GM12878 (cell line): ENCODE measurements at regions not wholly inside any gene's neighbourhood (a gene's known extent, or its start where the extent isn't known, plus 50 kb on each side); places are given as distances from the start of the nearest gene placed in this dataset.

Experiments used
- ATAC-seq: fragments of 200-7000 bp; cut with Tn5 transposase; 3 replicates; pipeline ENCODE4 v1.9.1; 2020; ENCODE audit warnings: mild to moderate bottlenecking, moderate library complexity
- BruUV-seq: library from RNA; stranded (reverse); fragments of 400-500 nt; replicated peaks from 2 replicates; lab custom pipeline; 2021; lab: Mats Ljungman, UMichigan
- CTCF ChIA-PET: fragments of 300-600 bp; sonication (Branson Sonifier 250); formaldehyde crosslinking; extraction: SDS; loops from one replicate; lab custom pipeline; 2021; ENCODE audit warnings: inconsistent platforms; lab: Yijun Ruan, JAX
- POLR2A ChIA-PET: fragments of 350-600 bp; formaldehyde crosslinking; extraction: SDS; loops from one replicate; lab custom pipeline; 2021; ENCODE audit warnings: inconsistent platforms; lab: Charles Lee
- RAD21 ChIA-PET: fragments of 300-600 bp; sonication (Branson Sonifier 250); formaldehyde crosslinking; loops from one replicate; lab custom pipeline; 2023; ENCODE audit warnings: antibody characterized with exemption; ENCODE audit not compliant: unreplicated experiment; lab: Charles Lee
- SMC1A ChIA-PET: fragments of 300-600 bp; sonication (Branson Sonifier 250); formaldehyde crosslinking; loops from one replicate; lab custom pipeline; 2023; ENCODE audit not compliant: unreplicated experiment, uncharacterized antibody; lab: Charles Lee
- DNase-seq: peaks from one replicate; pipeline ENCODE4 v3.0.0-alpha.2; 2011; ENCODE audit warnings: low read depth, low spot score
- FAIRE-seq: peaks from 3 replicates; lab custom pipeline; 2011; peaks lifted over from hg19 to GRCh38; lab: Jason Lieb, UNC
- H2AFZ ChIP-seq: 2 replicates; pipeline ENCODE4 v1.6.0; 2011; ENCODE audit warnings: low read depth, low read length, control low read depth; ENCODE audit not compliant: control insufficient read depth
- H3K27ac ChIP-seq: 2 replicates; pipeline ENCODE4 v1.5.1; 2011; ENCODE audit warnings: control low read depth; ENCODE audit not compliant: control insufficient read depth, insufficient read depth
- H3K27me3 ChIP-seq, 2 experiments: replicated peaks in 1 of 2; 2 replicates each; pipeline versions ENCODE4 v1.6.0 to v1.6.1; 2011; ENCODE audit warnings: low read length in 1 of 2; ENCODE audit not compliant: control insufficient read depth in 2 of 2, insufficient read depth in 2 of 2
- H3K36me3 ChIP-seq, 2 experiments: 2 replicates each; pipeline ENCODE4 v1.5.1; 2011; ENCODE audit warnings: low read length in 1 of 2; ENCODE audit not compliant: control insufficient read depth in 2 of 2, insufficient read depth in 2 of 2
- H3K4me1 ChIP-seq: 2 replicates; pipeline ENCODE4 v1.6.1; 2011; ENCODE audit warnings: mild to moderate bottlenecking, low read length, moderate library complexity, mixed read lengths; ENCODE audit not compliant: control insufficient read depth, insufficient read depth
- H3K4me2 ChIP-seq: 2 replicates; pipeline ENCODE4 v1.6.0; 2011; ENCODE audit warnings: control low read depth; ENCODE audit not compliant: control insufficient read depth, insufficient read depth
- H3K4me3 ChIP-seq: fragments of 200-600 bp; sonication (generic); 2 replicates; pipeline ENCODE4 v1.5.1; 2016
- H3K79me2 ChIP-seq: 2 replicates; pipeline ENCODE4 v1.6.0; 2011; ENCODE audit warnings: low read length; ENCODE audit not compliant: control insufficient read depth, insufficient read depth
- H3K9ac ChIP-seq: 2 replicates; pipeline ENCODE4 v1.8.0; 2011; ENCODE audit warnings: low read length, control low read depth, mixed read lengths; ENCODE audit not compliant: control insufficient read depth, insufficient read depth
- H3K9me3 ChIP-seq: replicated peaks from 3 replicates; pipeline ENCODE4 v1.5.1; 2011; ENCODE audit warnings: mild to moderate bottlenecking, low read length; ENCODE audit not compliant: control insufficient read depth, insufficient read depth
- H4K20me1 ChIP-seq: 2 replicates; pipeline ENCODE4 v1.6.0; 2011; ENCODE audit not compliant: control insufficient read depth, insufficient read depth
- CBFB ChIP-seq: IDR thresholded peaks from 2 replicates; pipeline ENCODE4 v1.6.1; 2016; ENCODE audit warnings: antibody characterized with exemption, low read depth
- CHD1 ChIP-seq: IDR thresholded peaks from 2 replicates; pipeline ENCODE4 v1.6.1; 2012; ENCODE audit warnings: low read depth, low read length, improper control_type of control experiment
- E2F4 ChIP-seq: IDR thresholded peaks from 2 replicates; pipeline ENCODE4 v1.6.1; 2012; ENCODE audit warnings: low read depth, low read length, improper control_type of control experiment
- FOS ChIP-seq: IDR thresholded peaks from 3 replicates; pipeline ENCODE4 v1.6.1; 2011; ENCODE audit warnings: borderline replicate concordance; ENCODE audit not compliant: insufficient read length; ENCODE audit errors: extremely low read depth
- FOXK2 ChIP-seq: fragments of 450-650 bp; IDR thresholded peaks from 2 replicates; pipeline ENCODE4 v1.6.1; 2017; ENCODE audit warnings: mild to moderate bottlenecking, moderate library complexity
- IRF5 ChIP-seq: fragments of 450-650 bp; IDR thresholded peaks from 2 replicates; pipeline ENCODE4 v1.6.1; 2017; ENCODE audit warnings: borderline replicate concordance
- MAX ChIP-seq: IDR thresholded peaks from 2 replicates; pipeline ENCODE4 v1.6.1; 2012; ENCODE audit warnings: low read depth, low read length, improper control_type of control experiment
- MTA3 ChIP-seq: IDR thresholded peaks from 2 replicates; pipeline ENCODE4 v1.6.1; 2012; ENCODE audit warnings: low read length, inconsistent platforms, borderline replicate concordance
- NFIC ChIP-seq: IDR thresholded peaks from 2 replicates; pipeline ENCODE4 v1.6.1; 2012; ENCODE audit warnings: low read depth, mild to moderate bottlenecking, inconsistent platforms, low read length, moderate library complexity
- NFXL1 ChIP-seq: fragments of 450-650 bp; IDR thresholded peaks from 2 replicates; pipeline ENCODE4 v1.6.1; 2017; ENCODE audit warnings: antibody characterized with exemption, mild to moderate bottlenecking, borderline replicate concordance
- NR2C1 ChIP-seq: fragments of 450-650 bp; IDR thresholded peaks from 2 replicates; pipeline ENCODE4 v1.6.1; 2017; ENCODE audit warnings: antibody characterized with exemption, mild to moderate bottlenecking, moderate library complexity
- RAD51 ChIP-seq: fragments of 450-650 bp; IDR thresholded peaks from 2 replicates; pipeline ENCODE4 v1.6.1; 2016; ENCODE audit warnings: moderate library complexity, mild to moderate bottlenecking, inconsistent platforms
- RCOR1 ChIP-seq: conservative IDR thresholded peaks from 2 replicates; pipeline ENCODE4 v1.6.1; 2012; ENCODE audit warnings: low read depth, low read length, improper control_type of control experiment
- RFX5 ChIP-seq: IDR thresholded peaks from 2 replicates; pipeline ENCODE4 v1.6.1; 2011; ENCODE audit warnings: low read depth, low read length, improper control_type of control experiment
- SMAD1 ChIP-seq: fragments of 450-650 bp; IDR thresholded peaks from 2 replicates; pipeline ENCODE4 v1.6.1; 2018; ENCODE audit warnings: mild to moderate bottlenecking, low read depth; ENCODE audit not compliant: partially characterized antibody
- SUPT20H ChIP-seq: IDR thresholded peaks from 2 replicates; pipeline ENCODE4 v1.6.1; 2011; ENCODE audit warnings: low read depth, mild to moderate bottlenecking, low read length, moderate library complexity, borderline replicate concordance; ENCODE audit not compliant: control insufficient read depth
- SUZ12 ChIP-seq: fragments of 200-600 bp; sonication (generic); IDR thresholded peaks from one replicate; pipeline ENCODE4 v1.6.1; 2018; ENCODE audit warnings: antibody characterized with exemption, mild to moderate bottlenecking; ENCODE audit not compliant: unreplicated experiment
- ZBED1 ChIP-seq: IDR thresholded peaks from 2 replicates; pipeline ENCODE4 v1.6.1; 2016; ENCODE audit warnings: borderline replicate concordance
- WGBS: methylation state at CpG from one replicate; pipeline ENCODE4 v1.1.6; 2016; ENCODE audit warnings: low lambda C conversion rate; ENCODE audit not compliant: insufficient replicate concordance, insufficient coverage; ENCODE audit errors: missing lambda C conversion rate; 5-methylcytosine and 5-hydroxymethylcytosine counted together
- in situ Hi-C: fragments of 300-500 bp; cut with MboI; formaldehyde crosslinking; loops from 9 replicates; pipeline ENCODE4 v1.14.3; 2018; ENCODE audit warnings: mixed read lengths
- intact Hi-C: fragments of 100-400 bp; cut with micrococcal nuclease; formaldehyde crosslinking; loops from one replicate; pipeline ENCODE4 v1.14.2; 2022; ENCODE audit not compliant: unreplicated experiment
- TF ChIP-seq, protein P1 (sequence below), 3 experiments: IDR thresholded peaks in 2 of 3; conservative IDR thresholded peaks in 1 of 3; 2 replicates each; pipeline ENCODE4 v1.5.1; 2011; ENCODE audit warnings: low read depth in 3 of 3, low read length in 3 of 3, mild to moderate bottlenecking in 3 of 3, control low read depth in 2 of 3, moderate library complexity in 2 of 3, inconsistent platforms in 1 of 3, mixed read lengths in 1 of 3; ENCODE audit not compliant: control insufficient read depth in 2 of 3, insufficient read depth in 1 of 3; ENCODE audit errors: extremely low read depth in 1 of 3
- TF ChIP-seq, protein P2 (sequence below): IDR thresholded peaks from 2 replicates; pipeline ENCODE4 v1.6.1; 2012; ENCODE audit warnings: low read depth, low read length, improper control_type of control experiment

DNA sequence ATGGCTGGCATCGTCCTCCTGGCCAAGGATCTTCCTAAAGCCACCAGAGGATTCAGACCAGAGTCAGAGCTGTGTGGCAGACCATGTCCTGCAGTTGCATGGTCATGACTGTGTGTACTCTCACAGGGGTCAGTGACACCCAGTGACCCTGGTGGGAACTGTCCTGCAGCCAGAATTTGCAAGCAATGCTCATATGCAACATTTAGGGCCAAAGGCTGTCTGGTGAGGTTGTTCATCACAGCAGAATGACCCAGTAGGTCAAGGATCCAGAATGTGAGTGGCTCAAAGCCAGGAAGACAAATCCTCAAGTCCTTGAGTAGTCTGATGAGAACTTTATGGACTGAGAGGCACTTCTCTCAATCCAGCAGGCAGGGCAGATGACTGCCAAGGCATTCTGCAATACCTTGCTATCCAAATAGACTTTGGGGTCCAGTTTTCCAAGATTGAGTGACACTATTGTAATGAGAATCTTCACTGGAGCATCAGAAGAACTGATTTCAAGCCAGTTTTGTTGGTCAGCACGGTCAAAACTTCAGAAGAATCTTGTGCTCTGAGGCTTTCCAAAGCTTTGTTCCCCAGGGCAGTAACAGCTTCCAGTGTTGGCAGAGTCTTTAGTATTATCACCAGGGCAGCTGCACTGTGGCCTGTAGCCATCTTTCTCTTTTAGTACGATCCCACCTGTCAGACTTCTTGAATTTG lies 122.0 kb downstream of the PTCSC3 start:
- H3K79me2 ChIP-seq, result no peaks in the 10 kb centered on the region
- intact Hi-C loops (no loop called here), in situ Hi-C loops (no loop called here)
- ChIA-PET POLR2A (no interaction called here), RAD21 (no interaction called here), SMC1A (interaction anchor here (1.0 kb wide), 1 partner anchor 15 kb away, joined by 3 read pairs; no protein-coding TSS in a partner anchor), CTCF (no interaction called here)
- H4K20me1 ChIP-seq, result no peaks in the 10 kb centered on the region
- H2AFZ ChIP-seq, result no peak overlapping the region
- no peak overlapping the region for H3K27ac ChIP-seq
- H3K4me1 ChIP-seq, result no peaks in the 10 kb centered on the region
- no peaks in the 10 kb centered on the region for H3K9me3 ChIP-seq
- TF ChIP-seq RAD51 (no peak), NFIC (no peak), RCOR1 (no peak), CHD1 (no peak), CBFB (no peak), FOS (no peak), SUZ12 (no peak), ZBED1 (no peak), MAX (no peak), MTA3 (no peak), NFXL1 (no peak), IRF5 (no peak), FOXK2 (no peak), NR2C1 (no peak), SUPT20H (no peak), RFX5 (no peak), SMAD1 (no peak), E2F4 (no peak)
- TF ChIP-seq, protein P1, sequence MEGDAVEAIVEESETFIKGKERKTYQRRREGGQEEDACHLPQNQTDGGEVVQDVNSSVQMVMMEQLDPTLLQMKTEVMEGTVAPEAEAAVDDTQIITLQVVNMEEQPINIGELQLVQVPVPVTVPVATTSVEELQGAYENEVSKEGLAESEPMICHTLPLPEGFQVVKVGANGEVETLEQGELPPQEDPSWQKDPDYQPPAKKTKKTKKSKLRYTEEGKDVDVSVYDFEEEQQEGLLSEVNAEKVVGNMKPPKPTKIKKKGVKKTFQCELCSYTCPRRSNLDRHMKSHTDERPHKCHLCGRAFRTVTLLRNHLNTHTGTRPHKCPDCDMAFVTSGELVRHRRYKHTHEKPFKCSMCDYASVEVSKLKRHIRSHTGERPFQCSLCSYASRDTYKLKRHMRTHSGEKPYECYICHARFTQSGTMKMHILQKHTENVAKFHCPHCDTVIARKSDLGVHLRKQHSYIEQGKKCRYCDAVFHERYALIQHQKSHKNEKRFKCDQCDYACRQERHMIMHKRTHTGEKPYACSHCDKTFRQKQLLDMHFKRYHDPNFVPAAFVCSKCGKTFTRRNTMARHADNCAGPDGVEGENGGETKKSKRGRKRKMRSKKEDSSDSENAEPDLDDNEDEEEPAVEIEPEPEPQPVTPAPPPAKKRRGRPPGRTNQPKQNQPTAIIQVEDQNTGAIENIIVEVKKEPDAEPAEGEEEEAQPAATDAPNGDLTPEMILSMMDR (IDR thresholded peaks at IDR 0.05 in 2 of 3, conservative IDR thresholded peaks at IDR 0.05 in 1 of 3; ENCODE audit: control insufficient read depth in 2 of 3, extremely low read depth in 1 of 3, insufficient read depth in 1 of 3, low read depth in 3 of 3, low read length in 3 of 3), result no peak
- TF ChIP-seq, protein P2, sequence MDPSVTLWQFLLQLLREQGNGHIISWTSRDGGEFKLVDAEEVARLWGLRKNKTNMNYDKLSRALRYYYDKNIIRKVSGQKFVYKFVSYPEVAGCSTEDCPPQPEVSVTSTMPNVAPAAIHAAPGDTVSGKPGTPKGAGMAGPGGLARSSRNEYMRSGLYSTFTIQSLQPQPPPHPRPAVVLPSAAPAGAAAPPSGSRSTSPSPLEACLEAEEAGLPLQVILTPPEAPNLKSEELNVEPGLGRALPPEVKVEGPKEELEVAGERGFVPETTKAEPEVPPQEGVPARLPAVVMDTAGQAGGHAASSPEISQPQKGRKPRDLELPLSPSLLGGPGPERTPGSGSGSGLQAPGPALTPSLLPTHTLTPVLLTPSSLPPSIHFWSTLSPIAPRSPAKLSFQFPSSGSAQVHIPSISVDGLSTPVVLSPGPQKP, result no peak
- H3K9ac ChIP-seq, result no peak overlapping the region
- 4% methylated on average over 3 of the region's 3 CpGs for WGBS
- H3K4me3 ChIP-seq, result no peak overlapping the region
- no peaks in the 10 kb centered on the region; a peak in 1 of 4 replicates for H3K27me3 ChIP-seq
- FAIRE-seq (no peak), DNase-seq (no peak), ATAC-seq (no peak)
- no peak overlapping the region for H3K4me2 ChIP-seq
- H3K36me3 ChIP-seq, result no peaks in the 10 kb centered on the region
- BruUV-seq, result no TSS peak
